ENCODE measurements at regions not wholly inside any gene's neighbourhood (a gene's known extent, or its start where the extent isn't known, plus 50 kb on each side); places are given as distances from the start of the nearest gene placed in this dataset.
"Not testable (repeated sequence)": the region's sequence is repeated elsewhere in the genome, so short reads cannot be mapped to it uniquely, and the experiment has no call there.

DNA sequence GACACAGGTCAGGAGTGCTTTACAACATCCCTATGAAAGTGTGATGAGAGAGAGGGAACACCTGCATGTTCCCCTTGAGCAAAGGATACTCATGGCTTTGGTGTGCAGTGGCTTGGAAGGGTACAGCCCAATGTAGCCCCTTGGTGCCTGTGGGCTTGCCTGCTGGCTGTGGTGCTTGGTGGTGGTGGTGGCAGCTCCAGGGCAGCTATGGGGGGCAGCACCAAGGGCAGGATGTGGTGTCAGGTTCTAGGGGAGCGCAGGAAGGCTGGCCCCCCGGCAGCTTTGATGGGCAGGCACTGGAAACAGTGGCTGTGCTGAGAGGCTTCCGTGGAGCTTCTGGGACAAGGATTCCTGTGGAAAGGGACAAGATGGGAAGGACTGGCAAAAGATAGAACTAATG, 464.0 kb upstream of the ZMIZ1 start:
- no peak for DNase-seq

DNA sequence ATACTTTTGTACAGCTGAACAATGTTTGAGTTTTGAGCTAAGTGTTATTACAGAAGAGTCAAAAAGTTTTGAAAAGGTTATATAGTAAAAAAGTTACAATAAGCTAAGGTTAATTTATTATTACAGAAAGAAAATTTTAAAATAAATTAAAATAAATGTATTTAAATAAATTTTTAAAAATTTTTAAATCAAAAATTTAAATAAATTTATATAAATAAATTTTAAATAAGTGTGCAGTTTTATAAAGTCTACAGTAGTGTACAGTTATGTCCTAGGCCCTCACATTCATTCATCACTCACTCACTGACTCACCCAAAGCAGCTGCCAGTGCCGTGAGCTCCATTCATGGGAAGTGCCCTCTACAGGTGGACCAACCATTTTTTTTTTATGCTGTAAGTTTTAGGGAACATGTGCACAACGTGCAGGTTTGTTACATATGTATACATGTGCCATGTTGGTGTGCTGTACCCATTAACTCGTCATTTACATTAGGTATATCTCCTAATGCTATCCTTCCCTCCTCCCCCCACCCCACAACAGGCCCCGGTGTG, 462.9 kb upstream of the ZMIZ1 start:
- DNase-seq: peak; percentile 13

DNA sequence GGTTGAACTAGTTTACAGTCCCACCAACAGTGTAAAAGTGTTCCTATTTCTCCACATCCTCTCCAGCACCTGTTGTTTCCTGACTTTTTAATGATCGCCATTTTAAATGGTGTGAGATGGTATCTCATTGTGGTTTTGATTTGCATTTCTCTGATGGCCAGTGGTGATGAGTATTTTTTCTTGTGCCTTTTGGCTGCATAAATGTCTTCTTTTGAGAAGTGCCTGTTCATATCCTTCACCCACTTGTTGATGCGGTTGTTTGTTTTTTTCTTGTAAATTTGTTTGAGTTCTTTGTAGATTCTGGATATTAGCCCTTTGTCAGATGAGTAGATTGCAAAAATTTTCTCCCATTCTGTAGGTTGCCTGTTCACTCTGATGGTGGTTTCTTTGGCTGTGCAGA, 462.0 kb upstream of the ZMIZ1 start:
- DNase-seq: not testable (repeated sequence)

DNA sequence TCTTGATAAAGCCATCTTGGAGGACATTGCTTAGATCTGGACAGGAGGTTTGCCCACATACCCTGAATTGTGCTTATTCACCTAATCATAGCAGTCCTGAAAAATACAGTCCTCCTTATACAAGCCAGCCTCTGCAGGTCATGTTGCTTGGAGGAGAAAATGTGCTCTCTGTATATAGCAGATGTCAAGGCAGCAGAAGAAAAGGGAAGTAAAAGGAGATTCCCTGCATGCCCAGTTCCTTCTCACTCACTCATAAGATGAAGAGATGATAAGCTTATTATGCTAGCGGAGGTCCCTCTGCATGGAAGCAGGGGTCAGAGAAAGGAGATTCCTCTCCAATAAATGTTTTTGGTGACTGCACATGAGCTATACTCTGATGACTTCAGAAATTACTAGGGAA, 458.8 kb upstream of the ZMIZ1 start:
- DNase-seq: peak; percentile 21

DNA sequence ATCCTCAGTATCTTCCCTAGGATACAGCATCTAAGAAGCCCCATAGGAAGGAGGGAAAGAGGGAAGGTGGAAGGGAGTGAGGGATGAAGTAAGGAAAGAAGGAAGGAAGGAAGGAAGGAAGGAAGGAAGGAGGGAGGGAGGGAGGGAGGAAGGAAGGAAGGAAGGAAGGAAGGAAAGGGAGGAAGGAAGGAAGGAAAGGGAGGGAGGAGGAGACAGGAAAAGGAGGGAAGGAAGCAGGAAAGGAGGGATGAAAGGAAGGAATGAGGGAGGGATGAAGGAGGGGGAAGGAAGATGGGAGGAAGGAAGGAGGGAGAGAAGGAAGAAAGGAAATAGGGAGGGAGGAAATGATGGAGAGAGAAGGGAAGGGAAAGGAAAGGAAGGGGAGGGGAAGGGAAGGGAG, 455.6 kb upstream of the ZMIZ1 start:
- DNase-seq: no peak

DNA sequence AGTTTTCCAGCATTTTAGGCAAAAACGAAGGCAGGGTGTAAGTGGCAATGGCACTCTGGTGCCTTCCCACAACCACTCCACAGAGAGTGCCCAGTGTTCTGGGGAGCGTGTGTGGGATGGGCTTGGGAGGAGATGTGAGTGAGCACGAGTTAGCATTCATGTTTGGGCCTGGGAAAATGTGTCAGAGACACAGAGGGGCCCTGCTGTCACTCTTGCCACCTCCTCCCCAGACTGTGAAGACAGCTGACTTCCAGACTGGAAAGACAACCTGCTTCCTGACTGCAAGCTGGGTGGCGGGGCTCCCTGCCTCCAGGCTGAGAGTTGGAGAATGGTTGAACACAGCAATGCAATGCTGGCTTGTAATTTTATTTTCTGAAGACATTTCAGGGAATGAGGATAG, 454.5 kb upstream of the ZMIZ1 start:
- DNase-seq: no peak

DNA sequence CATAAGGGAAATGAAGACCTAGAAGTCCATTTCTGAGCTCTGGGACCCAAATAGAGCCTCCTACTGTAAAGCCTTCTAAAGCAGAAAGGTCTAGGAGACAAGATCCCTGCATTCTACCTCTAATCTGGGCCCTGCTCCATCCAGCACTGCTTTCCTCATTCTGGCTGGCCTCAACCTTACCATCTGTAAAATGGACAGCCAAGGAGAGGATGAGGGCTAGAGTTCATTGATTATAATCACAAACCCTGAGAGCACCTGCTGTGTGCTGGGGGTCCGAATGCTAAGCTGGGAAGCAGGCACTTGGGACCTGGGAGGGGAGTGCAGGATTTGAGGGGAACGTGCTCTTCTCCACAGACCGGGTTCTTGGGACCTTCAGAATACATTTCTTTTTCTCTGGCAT, 454.0 kb upstream of the ZMIZ1 start:
- DNase-seq: no peak

DNA sequence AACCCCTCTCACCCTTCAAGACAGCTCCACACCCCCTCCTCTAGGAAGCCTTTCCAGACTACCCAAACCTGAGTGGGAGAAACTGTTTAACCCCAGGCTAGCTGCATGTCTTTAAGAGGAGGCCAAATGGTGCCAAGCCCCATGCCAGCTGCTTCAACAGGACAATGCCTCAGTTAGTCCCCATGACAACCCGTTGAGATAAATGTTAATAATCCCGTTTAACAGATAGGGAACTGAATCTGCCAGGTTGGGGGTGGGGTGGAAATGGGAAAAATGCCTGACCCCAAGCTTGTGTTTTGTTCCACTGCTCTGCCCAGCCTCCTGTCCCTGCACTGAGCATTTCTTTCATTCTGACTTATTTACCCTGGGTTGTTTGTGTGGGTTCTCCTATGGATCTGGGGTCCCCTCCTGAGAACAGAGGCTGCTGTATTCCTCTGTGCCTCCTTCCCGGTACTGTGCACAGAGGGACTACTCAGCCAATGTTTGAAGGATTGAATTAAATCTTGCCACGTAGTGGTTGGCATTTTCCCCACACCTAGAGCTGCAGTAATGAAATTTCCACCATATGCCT, 452.6 kb upstream of the ZMIZ1 start:
- no peak for DNase-seq

DNA sequence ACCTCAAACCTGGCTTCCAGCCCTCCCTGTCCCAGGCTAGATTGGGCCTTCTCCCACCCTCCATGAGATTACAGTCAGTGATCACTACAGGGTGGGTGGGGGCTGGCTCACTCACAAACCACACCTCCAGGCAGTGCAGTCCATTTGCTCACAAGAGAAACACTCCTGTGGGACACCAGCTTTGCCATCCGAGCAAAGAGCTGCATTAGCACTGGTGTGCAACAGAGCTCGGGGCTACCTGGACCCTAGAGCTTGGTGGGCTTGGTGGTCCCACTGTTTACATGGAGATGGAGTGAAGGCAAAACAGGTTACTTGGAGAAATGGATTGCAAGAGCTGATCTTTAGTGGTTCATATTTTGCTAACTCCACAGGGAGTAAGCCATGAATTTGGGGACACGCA, 451.7 kb upstream of the ZMIZ1 start:
- DNase-seq: no peak

DNA sequence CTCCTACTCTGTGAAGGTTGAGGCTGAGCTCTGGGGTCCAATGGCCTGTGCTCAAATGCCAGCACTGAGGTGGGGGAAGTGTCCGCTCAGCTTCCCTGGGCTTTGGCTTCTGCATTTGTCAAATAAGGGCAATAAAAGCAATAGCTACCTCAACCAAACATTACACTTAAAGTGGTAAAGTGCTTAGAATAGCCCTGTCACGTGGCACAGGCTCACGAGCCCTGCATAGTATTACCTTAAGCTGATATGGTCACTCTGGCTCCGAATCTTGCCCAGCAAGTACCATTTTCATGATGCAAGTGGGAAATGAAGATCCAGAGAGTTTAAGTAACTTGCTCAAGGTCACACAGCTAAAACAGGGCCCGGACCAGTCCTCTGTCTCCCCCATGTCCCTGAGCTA, 451.1 kb upstream of the ZMIZ1 start:
- no peak for DNase-seq

DNA sequence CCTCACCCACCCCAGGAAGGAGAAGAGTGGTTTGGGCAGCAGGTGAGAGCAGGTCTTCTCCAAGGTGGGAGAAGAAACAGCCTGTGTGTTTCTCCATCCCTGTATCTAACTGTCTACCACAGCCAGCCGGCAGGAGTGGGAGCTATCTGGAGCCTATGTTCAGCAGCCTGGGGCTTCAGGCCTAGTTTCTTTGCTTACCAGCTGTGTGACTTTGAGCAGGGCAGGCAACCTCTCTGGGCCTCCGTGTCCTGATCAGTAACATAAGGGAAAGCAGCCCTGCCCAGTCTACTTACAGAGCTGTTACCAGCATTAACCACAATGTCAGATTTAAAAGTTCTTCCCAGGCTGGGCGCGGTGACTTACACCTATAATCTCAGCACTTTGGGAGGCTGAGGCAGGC, 450.7 kb upstream of the ZMIZ1 start:
- DNase-seq: no peak

DNA sequence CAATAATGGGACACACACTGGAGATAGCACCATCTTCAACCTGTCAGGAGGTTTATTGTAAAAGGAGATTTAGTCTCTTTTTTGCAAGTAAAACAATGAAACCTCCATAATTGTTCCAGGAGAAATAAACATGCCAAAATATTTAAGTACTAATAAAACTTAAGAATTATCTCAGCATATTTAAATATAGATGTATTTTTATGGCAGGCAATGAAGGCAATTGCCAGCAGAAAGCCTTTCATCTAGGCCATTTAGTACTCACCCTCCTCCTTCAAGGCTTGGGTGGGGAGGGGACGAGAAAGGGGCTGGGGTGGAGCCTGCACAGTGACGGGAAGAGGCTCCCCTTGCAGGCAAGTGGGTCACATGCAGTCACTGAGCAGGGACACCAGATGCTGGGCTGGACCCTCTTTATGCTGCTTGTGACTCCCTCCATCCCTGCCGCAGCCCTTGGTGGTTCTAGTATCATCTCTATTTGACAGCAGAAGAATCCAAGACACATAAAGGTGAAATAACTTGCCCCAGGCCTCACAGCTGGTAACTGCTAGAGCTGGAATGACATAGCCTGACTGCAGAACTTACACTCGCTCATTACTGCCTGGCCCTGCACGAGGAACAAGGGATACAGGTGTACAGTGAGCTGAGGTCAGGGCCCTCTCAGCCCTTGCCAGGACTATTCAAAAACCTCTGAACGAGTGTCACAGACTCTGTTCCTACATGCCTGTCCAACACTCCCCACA, 449.5 kb upstream of the ZMIZ1 start:
- no peak for DNase-seq

DNA sequence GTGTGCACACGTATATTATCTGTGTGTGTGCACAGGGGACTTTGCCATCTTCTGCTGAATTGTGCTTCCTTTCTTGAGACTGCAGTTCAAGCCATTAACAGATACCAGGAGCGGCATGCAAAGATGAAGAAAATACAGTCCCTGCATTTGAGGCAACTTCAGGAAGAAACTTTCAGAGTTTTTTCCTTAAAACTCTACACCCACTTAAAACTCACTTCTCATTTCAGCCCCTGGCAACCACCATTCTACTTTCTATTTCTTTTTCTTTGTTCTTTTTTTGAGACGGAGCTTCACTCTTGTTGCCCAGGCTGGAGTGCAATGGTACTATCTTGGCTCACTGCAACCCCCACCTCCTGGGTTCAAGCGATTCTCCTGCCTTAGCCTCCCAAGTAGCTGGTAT, 448.9 kb upstream of the ZMIZ1 start:
- DNase-seq: no peak

DNA sequence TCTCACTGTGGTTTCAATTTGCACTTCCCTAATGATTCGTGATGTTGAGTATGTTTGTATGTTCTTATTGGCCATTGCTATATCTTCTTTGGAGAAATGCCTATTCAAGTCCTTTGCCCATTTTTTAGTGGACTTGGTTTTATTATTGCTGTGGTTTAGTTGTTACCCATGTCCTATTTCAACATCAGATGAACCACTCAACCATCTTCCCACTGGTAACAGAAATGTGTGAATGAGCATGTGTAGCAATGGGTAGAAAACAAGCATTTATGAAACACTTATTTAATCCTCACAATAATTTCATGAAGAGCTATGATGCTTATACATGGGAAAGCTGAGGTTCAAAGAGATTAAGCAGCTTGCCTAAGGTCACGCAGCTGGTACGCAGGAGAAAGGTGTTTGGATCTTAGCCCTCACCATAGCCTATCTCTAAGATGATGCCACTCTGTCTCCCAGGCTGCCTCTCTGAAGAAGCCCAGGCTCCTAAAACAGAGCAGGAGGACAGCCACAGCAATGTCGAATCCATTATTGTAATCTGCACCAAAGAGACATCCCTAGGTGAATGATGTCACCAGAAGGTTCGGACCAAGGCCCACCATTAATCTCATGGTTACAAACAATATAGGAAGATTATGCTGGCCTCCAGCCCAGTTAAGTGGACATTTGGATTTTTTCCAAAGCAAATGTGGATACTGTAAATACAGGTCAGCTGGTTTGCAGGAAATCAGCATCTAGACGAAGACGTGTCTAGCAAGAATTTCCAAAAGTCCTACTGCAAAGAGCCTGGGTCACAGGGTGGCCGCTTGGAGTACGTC, 447.6 kb upstream of the ZMIZ1 start:
- no peak for DNase-seq

DNA sequence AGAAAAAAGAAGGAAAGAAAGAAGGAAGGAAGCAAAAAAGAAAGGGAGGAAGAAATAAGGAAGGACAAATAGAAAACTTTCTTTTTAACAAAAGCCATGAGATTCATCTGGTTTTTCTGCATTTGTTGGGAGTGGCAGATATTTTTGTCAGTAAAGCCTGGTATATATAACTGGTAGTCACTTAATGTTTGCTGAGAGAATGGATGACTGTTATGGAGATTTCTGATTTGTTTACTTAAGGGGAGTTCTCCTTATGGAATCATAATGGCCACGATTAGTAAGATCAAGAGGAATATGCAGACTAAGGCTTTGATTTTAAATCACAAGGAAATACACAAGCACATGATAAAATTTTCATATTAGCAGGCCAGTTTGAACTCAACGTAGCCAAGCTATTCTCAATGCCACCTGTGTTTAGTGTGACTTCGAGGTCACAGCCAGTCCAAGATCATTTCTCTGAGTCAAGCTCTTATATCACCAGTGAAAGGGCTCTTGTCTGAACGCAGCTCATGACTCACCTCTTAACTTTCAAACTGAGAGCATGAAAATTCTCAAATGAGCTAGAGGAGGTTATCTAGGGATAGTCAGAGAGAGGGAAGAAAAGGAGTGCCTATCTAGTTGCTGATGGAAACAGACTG, 445.1 kb upstream of the ZMIZ1 start:
- no peak for DNase-seq

DNA sequence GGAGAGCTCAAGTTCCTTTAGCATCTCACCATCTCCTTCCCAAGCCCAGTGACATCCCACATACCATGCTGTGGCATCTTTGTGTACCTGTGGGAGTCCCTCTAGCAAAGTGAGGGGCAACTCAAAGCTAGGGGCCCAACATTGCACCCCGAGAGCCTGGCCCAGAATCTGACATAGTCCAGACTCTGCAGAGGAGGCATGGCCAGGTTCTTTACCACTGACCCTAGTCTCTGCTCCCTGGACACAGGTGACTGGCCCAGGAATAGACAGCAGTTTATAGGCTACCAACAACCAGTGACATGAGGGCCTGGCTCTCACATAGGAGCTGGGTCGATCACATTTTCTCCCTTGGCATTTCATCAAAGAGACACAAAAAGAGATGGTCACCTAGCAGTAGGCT, 444.0 kb upstream of the ZMIZ1 start:
- no peak for DNase-seq

DNA sequence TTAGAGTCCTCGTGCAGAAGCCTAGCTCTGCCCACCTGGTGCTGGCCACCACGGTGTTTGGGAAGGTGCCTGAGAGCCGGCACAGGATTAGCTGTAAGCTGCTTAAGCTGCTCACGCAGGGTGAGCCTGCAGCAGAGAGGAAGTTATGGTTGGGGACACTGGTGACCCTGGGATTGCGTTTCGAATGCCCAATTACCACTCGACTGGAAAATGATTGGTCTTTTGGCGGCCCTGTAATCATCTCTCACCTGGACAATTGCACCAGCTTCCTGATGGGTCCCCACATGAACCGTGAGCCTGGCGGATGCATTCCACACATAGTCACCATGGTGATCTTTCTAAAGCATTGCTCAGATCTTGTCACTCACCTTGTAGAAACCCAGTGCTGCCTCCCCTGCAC, 442.3 kb upstream of the ZMIZ1 start:
- DNase-seq: no peak

DNA sequence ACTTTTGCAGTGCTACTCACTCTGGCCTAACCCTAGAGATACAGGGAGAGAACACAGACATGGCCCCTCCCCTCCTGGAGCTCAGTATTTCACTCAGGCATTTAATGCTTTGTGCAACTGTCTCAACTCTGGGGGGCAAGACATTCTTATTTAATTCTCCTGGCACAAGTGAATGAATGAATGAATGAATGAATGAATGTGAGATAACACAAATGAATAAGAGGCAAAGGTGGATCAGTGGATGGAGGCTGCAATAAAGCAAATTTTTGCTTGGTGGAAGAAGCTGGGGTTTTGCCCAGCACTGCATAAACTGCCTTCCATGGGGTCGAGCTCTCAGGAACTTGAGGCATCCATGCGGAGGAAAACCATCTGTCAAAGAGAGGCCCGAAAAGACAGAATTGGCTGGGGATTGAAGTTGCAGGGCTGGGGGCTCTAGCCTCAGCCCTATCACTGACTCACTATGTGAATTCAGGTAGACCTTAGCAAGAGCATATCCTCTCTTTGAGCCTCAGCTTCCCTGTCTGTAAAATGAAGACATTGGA, 441.4 kb upstream of the ZMIZ1 start:
- no peak for DNase-seq

DNA sequence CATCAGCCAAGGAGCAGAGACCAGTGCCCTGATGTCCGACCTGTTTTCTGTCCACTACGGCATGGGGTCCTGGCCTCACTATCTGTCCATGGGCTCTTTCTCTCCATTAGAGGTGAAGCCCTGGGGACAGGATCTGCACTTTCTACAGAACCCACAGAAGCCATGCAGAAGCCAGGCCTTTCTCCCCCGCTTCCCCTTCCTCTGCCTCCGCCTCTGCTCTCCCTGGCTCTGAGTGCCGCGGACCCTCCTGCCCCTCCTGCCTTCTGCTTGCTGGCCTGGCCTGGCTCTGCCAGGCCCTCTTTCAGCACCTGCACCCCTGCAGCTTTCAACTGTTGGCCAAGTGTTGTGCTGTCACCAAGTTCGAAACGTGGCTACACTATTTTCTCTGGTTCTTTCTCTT, 439.8 kb upstream of the ZMIZ1 start:
- no peak for DNase-seq

DNA sequence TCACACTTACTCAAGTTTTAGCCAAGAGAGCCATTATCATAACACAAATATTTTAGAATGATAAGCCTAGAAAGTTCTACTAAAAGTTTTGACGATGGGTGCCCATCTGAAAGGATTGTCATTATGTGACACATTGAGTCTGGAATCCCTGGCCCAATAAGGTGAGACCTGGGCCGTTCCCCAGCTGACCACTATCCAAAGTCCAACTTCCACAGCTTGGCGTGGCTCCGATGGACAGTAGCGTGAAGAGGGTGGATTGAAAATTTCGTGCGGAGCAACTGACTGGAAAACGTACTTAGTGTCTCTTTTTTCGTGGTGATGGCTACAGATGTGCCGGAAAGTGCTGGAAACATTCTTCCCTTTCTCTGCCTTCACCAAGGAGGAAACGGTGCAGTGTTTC, 439.0 kb upstream of the ZMIZ1 start:
- DNase-seq: no peak

DNA sequence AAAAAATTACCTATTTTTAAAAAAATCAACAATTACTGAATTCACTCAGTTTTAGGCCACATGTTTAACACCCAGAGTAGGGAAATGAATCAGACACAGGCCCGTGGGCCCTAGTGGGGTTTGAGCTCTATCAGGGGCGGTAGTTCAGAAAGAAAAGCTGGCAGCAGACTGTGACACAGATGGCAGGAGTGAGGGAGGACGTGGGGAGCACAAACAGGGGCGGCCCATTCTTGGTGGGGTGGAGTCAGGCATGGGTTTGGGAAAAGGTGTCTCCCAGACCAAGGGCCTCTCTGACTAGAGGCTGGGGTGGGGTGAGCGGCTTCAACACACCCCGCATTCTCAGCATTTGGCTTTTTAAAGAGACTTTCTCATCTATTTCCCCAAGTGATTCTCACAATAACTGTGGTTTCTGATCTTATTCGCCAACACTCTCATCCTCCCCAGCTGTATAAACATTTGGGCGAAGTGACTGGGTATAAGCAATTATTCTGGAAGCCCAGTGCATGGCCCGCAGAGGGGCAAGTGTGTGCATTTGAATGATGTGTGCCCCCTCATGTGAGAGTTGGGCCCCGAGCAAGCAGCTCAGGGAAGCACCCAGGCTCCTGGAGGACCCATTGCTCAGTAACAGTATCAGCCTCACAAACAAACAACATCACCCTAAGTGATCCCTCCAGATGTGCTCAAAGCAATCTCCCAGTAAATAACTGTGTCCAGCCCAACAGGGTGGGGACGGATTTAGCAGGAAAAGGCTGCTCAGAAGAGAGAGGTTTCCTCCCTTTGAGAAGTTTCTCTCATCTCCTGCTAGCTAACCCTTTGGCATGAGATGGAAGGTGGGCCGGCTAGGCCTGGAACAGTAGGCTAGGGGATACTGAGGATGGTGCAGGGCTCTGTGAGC, 437.6 kb upstream of the ZMIZ1 start:
- no peak for DNase-seq

DNA sequence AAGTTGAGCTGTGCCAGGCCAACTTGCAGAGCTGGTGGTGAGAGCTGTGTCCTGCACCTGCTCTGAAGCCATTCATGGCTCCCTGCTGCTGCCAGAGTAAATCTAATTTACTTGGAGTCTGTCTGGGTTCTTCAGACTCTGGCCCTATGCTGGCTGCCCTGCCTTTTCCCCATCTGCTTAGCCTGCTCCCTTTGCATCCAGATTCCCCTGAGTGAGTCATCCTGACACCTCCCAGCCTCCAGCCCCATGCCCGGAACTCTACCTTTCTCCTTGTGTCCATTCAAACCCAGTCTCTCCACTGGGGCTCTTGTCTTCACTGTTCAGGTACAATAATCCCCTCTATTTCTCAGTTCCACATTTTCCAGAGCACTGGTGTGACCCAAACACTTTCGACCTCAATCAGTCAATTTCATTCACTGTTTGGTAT, 434.4 kb upstream of the ZMIZ1 start:
- no peak for DNase-seq

Measured in hematopoietic multipotent progenitor cell treated with erythropoietin and hydrocortisone succinate and interleukin-3 and kit ligand, for 6 days (in vitro differentiated cells).